ENCODE measurements at regions not wholly inside any gene's neighbourhood (a gene's known extent, or its start where the extent isn't known, plus 50 kb on each side); places are given as distances from the start of the nearest gene placed in this dataset.

DNA sequence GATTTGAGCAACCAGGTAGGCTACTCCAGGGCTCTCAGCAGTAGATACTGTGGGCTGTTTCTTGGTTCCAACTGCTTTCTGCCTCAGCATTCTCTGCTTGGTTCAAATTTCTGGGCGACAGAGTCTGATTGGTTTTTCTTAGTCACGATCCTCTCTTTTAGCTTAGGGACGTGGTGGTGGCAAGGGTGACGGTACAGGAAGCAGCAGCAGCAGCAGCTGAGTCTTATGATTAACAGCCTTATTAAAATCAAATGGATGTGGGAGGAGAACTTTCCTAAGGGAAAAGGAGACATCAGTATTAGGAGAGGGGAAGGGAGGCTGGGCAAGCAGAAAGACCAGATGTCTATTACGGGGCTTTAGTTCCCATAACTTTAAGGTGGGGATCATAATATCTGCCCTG lies 156.5 kb upstream of the PLPP4 start (continued):
- TF ChIP-seq TAF1 (IDR thresholded peaks at IDR 0.05; ENCODE audit: borderline replicate concordance, low read depth, low read length) = no peak

GRCh38 chr10:120308589-120308988 lies 148.4 kb upstream of the PLPP4 start:
- H3K4me1 ChIP-seq (ENCODE audit: control insufficient read depth in 1 of 2, insufficient read depth in 2 of 2, low read depth in 1 of 2, low read length in 1 of 2) = peaks cover 0 to 4% of the 10 kb centered on the region in 2 experiments; a peak in 1 of 4 replicates
- H3K27me3 ChIP-seq (ENCODE audit: insufficient read depth) = no peaks in the 10 kb centered on the region
- ChIA-PET CTCF (no interaction called here), POLR2A (no interaction called here)
- no peaks in the 10 kb centered on the region for H3K36me3 ChIP-seq (replicated peaks in 1 of 2; ENCODE audit: control insufficient read depth in 1 of 2, insufficient read depth in 2 of 2, low read length in 1 of 2)
- H3K4me2 ChIP-seq = no peak overlapping the region
- no peak overlapping the region for H2AFZ ChIP-seq (ENCODE audit: low read depth)
- no peak overlapping the region for H3K4me3 ChIP-seq (ENCODE audit: low read depth in 2 of 2, low read length in 1 of 2)
- no peaks in the 10 kb centered on the region for H3K79me2 ChIP-seq (ENCODE audit: insufficient read depth)
- H3K9me2 ChIP-seq = no peaks in the 10 kb centered on the region
- peak; percentile 19 for DNase-seq
- no peaks in the 10 kb centered on the region for H4K20me1 ChIP-seq (ENCODE audit: insufficient read depth)
- no peak overlapping the region for H3K9ac ChIP-seq
- no peak overlapping the region; a peak in 1 of 4 replicates for H3K27ac ChIP-seq (ENCODE audit: low read depth in 2 of 2, low read length in 1 of 2)
- TF ChIP-seq EP300 (IDR thresholded peaks at IDR 0.05; ENCODE audit: borderline replicate concordance in 1 of 2, low read depth in 1 of 2, low read length in 1 of 2) = peak in 1 of 2 experiments; percentile 79; a peak in 2 of 4 replicates
- no peak for TF ChIP-seq RXRA (IDR thresholded peaks at IDR 0.05; ENCODE audit: borderline replicate concordance, low read depth)
- peak; percentile 80 for TF ChIP-seq GATA2 (CRISPR knock-in tag; IDR thresholded peaks at IDR 0.05)
- TF ChIP-seq TCF12 (IDR thresholded peaks at IDR 0.05) = peak; percentile 8; the same call in 1 of the 2 replicates
- peak; percentile 12 for TF ChIP-seq CHD2 (IDR thresholded peaks at IDR 0.05; ENCODE audit: low read length, partially characterized antibody)
- peak; percentile 68; the same call in 1 of the 2 replicates for TF ChIP-seq RCOR1 (IDR thresholded peaks at IDR 0.05; ENCODE audit: low read length)
- no peak for TF ChIP-seq FOXM1 (IDR thresholded peaks at IDR 0.05; ENCODE audit: low read depth)
- H3K9me3 ChIP-seq = no peaks in the 10 kb centered on the region
- 25% methylated on average over 3 of the region's 3 CpGs for WGBS (ENCODE audit: low lambda C conversion rate)
- no peaks in the 10 kb centered on the region for H3F3A ChIP-seq (replicated peaks; ENCODE audit: insufficient read depth)

DNA sequence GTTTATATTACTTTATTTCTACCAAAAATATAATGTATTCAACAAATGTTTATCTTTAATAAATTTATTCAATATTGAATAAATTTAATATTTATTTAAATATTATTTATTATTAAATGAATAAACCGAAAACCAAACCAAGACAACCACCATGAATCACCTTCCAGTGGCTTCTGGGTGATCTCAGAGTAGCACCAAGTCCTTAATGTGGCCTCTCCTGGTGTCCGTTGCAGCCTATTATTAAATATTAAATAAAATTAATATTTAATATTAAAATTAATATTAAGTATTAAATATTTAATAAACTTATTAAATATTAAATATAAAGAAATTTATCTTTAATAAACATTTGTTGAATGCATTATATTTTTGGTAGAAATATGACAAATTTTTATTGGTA lies 143.3 kb upstream of the PLPP4 start:
- POLR2A ChIA-PET = no interaction called here
- Histone ChIP-seq H2AFZ (ENCODE audit: low read depth) (no peak overlapping the region), H3K27ac (ENCODE audit: low read depth in 2 of 2, low read length in 1 of 2) (no peak overlapping the region), H3K9ac (no peak overlapping the region), H3F3A (replicated peaks; ENCODE audit: insufficient read depth) (no peaks in the 10 kb centered on the region), H3K36me3 (replicated peaks in 1 of 2; ENCODE audit: control insufficient read depth in 1 of 2, insufficient read depth in 2 of 2, low read length in 1 of 2) (no peaks in the 10 kb centered on the region), H3K9me2 (no peaks in the 10 kb centered on the region), H3K4me1 (ENCODE audit: control insufficient read depth in 1 of 2, insufficient read depth in 2 of 2, low read depth in 1 of 2, low read length in 1 of 2) (peaks cover 0 to 4% of the 10 kb centered on the region in 2 experiments; a peak in 2 of 4 replicates), H3K27me3 (ENCODE audit: insufficient read depth) (no peaks in the 10 kb centered on the region), H3K79me2 (ENCODE audit: insufficient read depth) (no peaks in the 10 kb centered on the region), H4K20me1 (ENCODE audit: insufficient read depth) (no peaks in the 10 kb centered on the region), H3K4me2 (no peak overlapping the region), H3K9me3 (no peaks in the 10 kb centered on the region), H3K4me3 (ENCODE audit: low read depth in 2 of 2, low read length in 1 of 2) (no peak overlapping the region)
- TF ChIP-seq FOSL2 (IDR thresholded peaks at IDR 0.05; ENCODE audit: borderline replicate concordance, low read depth) (no peak), TAF1 (IDR thresholded peaks at IDR 0.05; ENCODE audit: borderline replicate concordance, low read depth, low read length) (no peak), ELF1 (IDR thresholded peaks at IDR 0.05) (no peak), RFX5 (IDR thresholded peaks at IDR 0.05; ENCODE audit: low read length) (no peak), PBX3 (IDR thresholded peaks at IDR 0.05) (no peak), SIN3A (IDR thresholded peaks at IDR 0.05; ENCODE audit: borderline replicate concordance, low read depth, low read length) (no peak), EZH2phosphoT487 (IDR thresholded peaks at IDR 0.05; ENCODE audit: borderline replicate concordance, low read depth) (no peak), NRF1 (IDR thresholded peaks at IDR 0.05; ENCODE audit: low read depth, low read length) (no peak), MEF2A (IDR thresholded peaks at IDR 0.05; ENCODE audit: borderline replicate concordance, low read depth) (no peak)
- TF ChIP-seq, protein P1, sequence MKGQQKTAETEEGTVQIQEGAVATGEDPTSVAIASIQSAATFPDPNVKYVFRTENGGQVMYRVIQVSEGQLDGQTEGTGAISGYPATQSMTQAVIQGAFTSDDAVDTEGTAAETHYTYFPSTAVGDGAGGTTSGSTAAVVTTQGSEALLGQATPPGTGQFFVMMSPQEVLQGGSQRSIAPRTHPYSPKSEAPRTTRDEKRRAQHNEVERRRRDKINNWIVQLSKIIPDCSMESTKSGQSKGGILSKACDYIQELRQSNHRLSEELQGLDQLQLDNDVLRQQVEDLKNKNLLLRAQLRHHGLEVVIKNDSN (IDR thresholded peaks at IDR 0.05; ENCODE audit: borderline replicate concordance, low read depth) = no peak
- TF ChIP-seq, protein P2, sequence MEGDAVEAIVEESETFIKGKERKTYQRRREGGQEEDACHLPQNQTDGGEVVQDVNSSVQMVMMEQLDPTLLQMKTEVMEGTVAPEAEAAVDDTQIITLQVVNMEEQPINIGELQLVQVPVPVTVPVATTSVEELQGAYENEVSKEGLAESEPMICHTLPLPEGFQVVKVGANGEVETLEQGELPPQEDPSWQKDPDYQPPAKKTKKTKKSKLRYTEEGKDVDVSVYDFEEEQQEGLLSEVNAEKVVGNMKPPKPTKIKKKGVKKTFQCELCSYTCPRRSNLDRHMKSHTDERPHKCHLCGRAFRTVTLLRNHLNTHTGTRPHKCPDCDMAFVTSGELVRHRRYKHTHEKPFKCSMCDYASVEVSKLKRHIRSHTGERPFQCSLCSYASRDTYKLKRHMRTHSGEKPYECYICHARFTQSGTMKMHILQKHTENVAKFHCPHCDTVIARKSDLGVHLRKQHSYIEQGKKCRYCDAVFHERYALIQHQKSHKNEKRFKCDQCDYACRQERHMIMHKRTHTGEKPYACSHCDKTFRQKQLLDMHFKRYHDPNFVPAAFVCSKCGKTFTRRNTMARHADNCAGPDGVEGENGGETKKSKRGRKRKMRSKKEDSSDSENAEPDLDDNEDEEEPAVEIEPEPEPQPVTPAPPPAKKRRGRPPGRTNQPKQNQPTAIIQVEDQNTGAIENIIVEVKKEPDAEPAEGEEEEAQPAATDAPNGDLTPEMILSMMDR (IDR thresholded peaks at IDR 0.05) = no peak
- CTCF ChIA-PET = no interaction called here
- 50% methylated on average over 2 of the region's 2 CpGs for WGBS (ENCODE audit: low lambda C conversion rate)
- DNase-seq = no peak
